T-cell (primary cell): ENCODE measurements at regions not wholly inside any gene's neighbourhood (a gene's known extent, or its start where the extent isn't known, plus 50 kb on each side); places are given as distances from the start of the nearest gene placed in this dataset.

ENCODE experiments used
- ATAC-seq, 4 experiments: fragments of 200-7000 bp in 3 of 4; fragments of 150-1000 bp in 1 of 4; cut with Tn5 transposase; replicated peaks in 1 of 4; 1 replicate in 3 of 4; 2 replicates in 1 of 4; pipeline ENCODE4 v1.10.0; 2021; ENCODE audit warnings: moderate library complexity in 3 of 4, mild to moderate bottlenecking in 2 of 4, moderate number of reproducible peaks in 1 of 4
- CTCF ChIA-PET, 2 donors: fragments of 300-600 bp; sonication (Branson Sonifier 250); formaldehyde crosslinking; loops; one replicate each; lab custom pipeline; 2022; ENCODE audit warnings: antibody characterized with exemption in 2 of 2; lab: Charles Lee
- POLR2A ChIA-PET, 2 donors: fragments of 300-600 bp; sonication (Branson Sonifier 250); formaldehyde crosslinking; loops; one replicate each; lab custom pipeline; 2022; ENCODE audit warnings: antibody characterized with exemption in 2 of 2; lab: Charles Lee
- DNase-seq, 35 experiments: peaks; one replicate each; pipeline versions ENCODE4 v3.0.0 to v3.0.0-alpha.2; 2013 to 2023
- H3K27ac ChIP-seq: one replicate; pipeline ENCODE4 v1.5.1; 2013; ENCODE audit warnings: low read length
- H3K27me3 ChIP-seq, 2 experiments: replicated peaks in 1 of 2; 1 replicate in 1 of 2; 2 replicates in 1 of 2; pipeline versions ENCODE4 v1.6.1 to v1.7.0; 2013; ENCODE audit warnings: low read length in 1 of 2, mixed read lengths in 1 of 2; ENCODE audit not compliant: control insufficient read depth in 2 of 2, insufficient read depth in 2 of 2; ENCODE audit errors: extremely low read depth in 1 of 2
- H3K36me3 ChIP-seq, 2 donors: 1 replicate in 1 of 2; 2 replicates in 1 of 2; pipeline versions ENCODE4 v1.6.1 to v1.7.0; 2013; ENCODE audit warnings: low read length in 1 of 2; ENCODE audit not compliant: control insufficient read depth in 2 of 2, insufficient read depth in 1 of 2; ENCODE audit errors: extremely low read depth in 1 of 2
- H3K4me1 ChIP-seq, 2 experiments: 1 replicate in 1 of 2; 2 replicates in 1 of 2; pipeline versions ENCODE4 v1.6.1 to v1.7.0; 2013; ENCODE audit warnings: low read length in 2 of 2, mixed read lengths in 1 of 2; ENCODE audit not compliant: insufficient read depth in 2 of 2, control insufficient read depth in 1 of 2; ENCODE audit errors: extremely low read depth in 1 of 2
- H3K4me3 ChIP-seq, 2 donors: 1 replicate in 1 of 2; 2 replicates in 1 of 2; pipeline versions ENCODE4 v1.5.1 to v1.7.0; 2013; ENCODE audit warnings: mild to moderate bottlenecking in 2 of 2, low read length in 1 of 2, moderate library complexity in 1 of 2; ENCODE audit not compliant: control insufficient read depth in 1 of 2; ENCODE audit errors: extremely low read depth in 1 of 2
- H3K9me3 ChIP-seq: 2 replicates; pipeline ENCODE4 v1.7.0; 2013
- H3K27ac Mint-ChIP-seq, 2 donors: one replicate each; pipeline ENCODE4 v1.8.0; 2020 to 2021; ENCODE audit warnings: mild to moderate bottlenecking in 2 of 2, mixed read lengths in 2 of 2
- H3K27me3 Mint-ChIP-seq, 2 donors: one replicate each; pipeline ENCODE4 v1.8.0; 2021 to 2022; ENCODE audit warnings: mixed read lengths in 2 of 2
- H3K36me3 Mint-ChIP-seq: one replicate; pipeline ENCODE4 v1.8.0; 2021; ENCODE audit warnings: mixed read lengths
- H3K4me1 Mint-ChIP-seq, 3 donors: one replicate each; pipeline ENCODE4 v1.8.0; 2020 to 2022; ENCODE audit warnings: mixed read lengths in 3 of 3, mild to moderate bottlenecking in 1 of 3
- H3K4me3 Mint-ChIP-seq, 3 donors: one replicate each; pipeline ENCODE4 v1.8.0; 2020 to 2022; ENCODE audit warnings: mild to moderate bottlenecking in 3 of 3, mixed read lengths in 3 of 3, moderate library complexity in 3 of 3
- H3K9me3 Mint-ChIP-seq, 3 donors: one replicate each; pipeline ENCODE4 v1.8.0; 2020 to 2022; ENCODE audit warnings: mixed read lengths in 3 of 3
- WGBS: methylation state at CpG from one replicate; pipeline ENCODE4 v1.1.5; 2013; ENCODE audit warnings: missing lambda C conversion rate; ENCODE audit not compliant: insufficient coverage; 5-methylcytosine and 5-hydroxymethylcytosine counted together

- no peak for DNase-seq
- H3K27me3 ChIP-seq, result no peaks in the 10 kb centered on the region
- Mint-ChIP-seq H3K36me3 (no peaks in the 10 kb centered on the region), H3K9me3 (no peaks in the 10 kb centered on the region), H3K27me3 (peaks cover 6 to 11% of the 10 kb centered on the region in 2 donors), H3K27ac (no peak overlapping the region), H3K4me3 (no peak overlapping the region), H3K4me1 (no peaks in the 10 kb centered on the region)
- 86% methylated on average over 1 of the region's 2 CpGs for WGBS
- no peaks in the 10 kb centered on the region for H3K9me3 ChIP-seq
- ChIA-PET POLR2A (no interaction called here), CTCF (no interaction called here)
- no peak overlapping the region for H3K4me3 ChIP-seq
- ATAC-seq, result no peak
- no peak overlapping the region for H3K27ac ChIP-seq
- H3K4me1 ChIP-seq, result no peaks in the 10 kb centered on the region
- no peaks in the 10 kb centered on the region for H3K36me3 ChIP-seq
Observed at GRCh38 chr3:94179059-94179458, 116.2 kb downstream of the NSUN3 start.

DNA sequence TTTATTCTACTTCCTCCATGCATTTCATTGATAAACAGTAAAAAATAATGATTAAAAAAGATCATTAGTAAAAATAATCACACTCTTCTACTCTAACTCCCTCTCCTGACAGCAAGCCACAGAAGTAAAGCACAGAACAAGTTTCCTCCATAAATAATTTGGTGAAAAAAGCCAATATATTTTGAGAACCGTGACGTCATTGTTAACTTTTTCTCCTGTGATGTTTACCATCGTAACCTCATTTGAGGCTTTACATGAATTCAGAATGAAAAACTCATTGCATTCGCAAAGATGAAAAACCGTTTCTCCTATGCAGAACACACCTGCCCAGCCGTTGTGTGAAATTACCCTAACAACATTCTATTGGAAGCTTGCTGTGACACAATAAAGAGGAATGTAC, 120.7 kb downstream of the NSUN3 start:
- Histone ChIP-seq H3K9me3 (no peaks in the 10 kb centered on the region), H3K27ac (no peak overlapping the region), H3K4me3 (no peak overlapping the region), H3K27me3 (no peaks in the 10 kb centered on the region), H3K36me3 (no peaks in the 10 kb centered on the region), H3K4me1 (no peaks in the 10 kb centered on the region)
- 87% methylated on average over 3 of the region's 6 CpGs for WGBS
- DNase-seq (no peak), ATAC-seq (no peak)
- ChIA-PET CTCF (no interaction called here), POLR2A (interaction anchor here in 1 of 2 donors (0.7 kb wide), 1 partner anchor 543 kb away, joined by 3 read pairs; no protein-coding TSS in a partner anchor)
- no peaks in the 10 kb centered on the region for H3K36me3 Mint-ChIP-seq
- H3K27me3 Mint-ChIP-seq, result peaks cover 6 to 11% of the 10 kb centered on the region in 2 donors
- H3K27ac Mint-ChIP-seq, result no peak overlapping the region
- no peaks in the 10 kb centered on the region for H3K9me3 Mint-ChIP-seq
- H3K4me3 Mint-ChIP-seq, result no peak overlapping the region
- no peaks in the 10 kb centered on the region for H3K4me1 Mint-ChIP-seq

DNA sequence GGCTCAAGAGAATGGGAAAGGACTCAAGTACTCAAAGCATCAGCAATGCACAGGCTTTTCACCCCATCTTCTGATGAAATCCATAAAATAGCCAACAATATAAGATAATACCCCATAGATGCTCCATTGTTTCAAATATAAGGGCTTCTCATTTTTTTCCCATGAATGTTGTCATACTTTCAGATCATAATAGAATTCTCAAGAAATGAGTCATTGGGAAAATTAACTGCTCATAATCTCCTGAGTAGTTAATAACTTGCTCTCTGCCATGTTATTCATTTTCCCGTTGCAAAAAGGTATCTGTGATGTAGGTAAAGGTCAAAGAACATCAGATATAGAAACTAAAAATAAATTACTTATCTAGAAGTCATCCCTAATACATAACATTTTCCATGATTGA, 121.9 kb downstream of the NSUN3 start:
- CTCF ChIA-PET, result no interaction called here

GRCh38 chr3:94185753-94186152, 122.9 kb downstream of the NSUN3 start:
- no peak for ATAC-seq
- H3K4me1 ChIP-seq, result no peaks in the 10 kb centered on the region
- H3K9me3 Mint-ChIP-seq, result no peaks in the 10 kb centered on the region
- H3K36me3 Mint-ChIP-seq, result no peaks in the 10 kb centered on the region
- no peak overlapping the region for H3K27ac ChIP-seq
- no peaks in the 10 kb centered on the region for H3K9me3 ChIP-seq
- H3K4me3 Mint-ChIP-seq, result no peak overlapping the region
- H3K27me3 Mint-ChIP-seq, result peaks cover 6 to 11% of the 10 kb centered on the region in 2 donors
- DNase-seq, result no peak
- WGBS, result no CpG with 5 or more reads among the region's 2 CpGs
- ChIA-PET POLR2A (no interaction called here), CTCF (no interaction called here)
- H3K36me3 ChIP-seq, result no peaks in the 10 kb centered on the region
- no peaks in the 10 kb centered on the region for H3K27me3 ChIP-seq
- no peak overlapping the region for H3K27ac Mint-ChIP-seq
- H3K4me3 ChIP-seq, result no peak overlapping the region
- H3K4me1 Mint-ChIP-seq, result no peaks in the 10 kb centered on the region

More for the DNA sequence above, 121.9 kb downstream of the NSUN3 start:
- no peak overlapping the region for H3K4me3 ChIP-seq
- no CpG with 5 or more reads among the region's 1 CpG for WGBS
- peaks cover 6 to 11% of the 10 kb centered on the region in 2 donors for H3K27me3 Mint-ChIP-seq
- DNase-seq, result no peak
- H3K36me3 ChIP-seq, result no peaks in the 10 kb centered on the region
- no peak for ATAC-seq
- H3K4me3 Mint-ChIP-seq, result no peak overlapping the region
- H3K27ac Mint-ChIP-seq, result no peak overlapping the region
- no peaks in the 10 kb centered on the region for H3K36me3 Mint-ChIP-seq
- no peaks in the 10 kb centered on the region for H3K27me3 ChIP-seq
- POLR2A ChIA-PET, result no interaction called here
- no peaks in the 10 kb centered on the region for H3K9me3 Mint-ChIP-seq
- H3K4me1 Mint-ChIP-seq, result no peaks in the 10 kb centered on the region
- no peaks in the 10 kb centered on the region for H3K9me3 ChIP-seq
- no peak overlapping the region for H3K27ac ChIP-seq
- no peaks in the 10 kb centered on the region for H3K4me1 ChIP-seq

DNA sequence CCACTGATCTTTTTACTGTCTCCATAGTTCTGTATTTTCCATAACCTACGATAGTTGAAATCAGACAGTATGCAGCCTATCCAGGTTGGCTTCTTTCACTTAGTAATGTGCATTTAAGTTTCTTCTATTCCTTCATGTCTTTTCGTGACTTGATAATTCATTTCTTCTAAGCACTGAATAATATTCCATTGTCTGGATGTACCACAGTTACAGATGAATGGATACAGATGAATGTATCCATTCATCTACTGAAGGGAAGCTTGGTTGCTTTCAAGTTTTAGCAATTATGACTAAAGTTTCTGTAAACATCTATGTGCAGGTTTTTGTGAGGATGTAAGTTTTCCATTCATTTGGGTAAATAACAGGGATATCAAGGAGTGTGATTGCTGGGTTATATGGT, 124.8 kb downstream of the NSUN3 start:
- Histone ChIP-seq H3K4me3 (no peak overlapping the region), H3K9me3 (no peaks in the 10 kb centered on the region), H3K27me3 (no peaks in the 10 kb centered on the region), H3K36me3 (no peaks in the 10 kb centered on the region), H3K4me1 (no peaks in the 10 kb centered on the region), H3K27ac (no peak overlapping the region)
- no peak for DNase-seq
- CTCF ChIA-PET, result no interaction called here
- no peak overlapping the region for H3K27ac Mint-ChIP-seq
- H3K27me3 Mint-ChIP-seq, result peaks cover 3% of the 10 kb centered on the region in 2 donors
- H3K36me3 Mint-ChIP-seq, result no peaks in the 10 kb centered on the region
- no peaks in the 10 kb centered on the region for H3K4me1 Mint-ChIP-seq
- no peaks in the 10 kb centered on the region for H3K9me3 Mint-ChIP-seq
- no peak overlapping the region for H3K4me3 Mint-ChIP-seq
- POLR2A ChIA-PET, result no interaction called here
- no peak for ATAC-seq
- WGBS, result 83% methylated on average over 1 of the region's 2 CpGs

DNA sequence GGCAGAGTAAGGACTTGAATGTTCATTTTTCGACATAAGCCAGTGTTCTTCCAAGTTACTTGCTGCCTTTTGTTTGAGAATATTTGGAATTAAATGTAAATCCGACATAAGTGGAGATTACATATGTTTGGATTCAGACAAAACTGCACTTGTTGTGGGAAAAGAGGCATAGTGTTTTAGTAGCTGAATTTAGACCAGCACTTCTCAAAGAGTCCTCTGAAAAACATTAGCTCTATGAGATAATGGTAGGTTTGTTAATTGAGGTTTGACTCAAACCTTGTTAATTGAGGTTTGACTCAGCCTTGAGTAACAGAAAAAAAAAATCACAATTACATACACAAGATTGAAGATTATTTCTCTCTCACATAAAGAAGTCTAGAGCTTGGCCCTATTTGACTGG, 132.5 kb downstream of the NSUN3 start:
- H3K36me3 Mint-ChIP-seq, result no peaks in the 10 kb centered on the region
- WGBS, result 89% methylated on average over 1 of the region's 2 CpGs

DNA sequence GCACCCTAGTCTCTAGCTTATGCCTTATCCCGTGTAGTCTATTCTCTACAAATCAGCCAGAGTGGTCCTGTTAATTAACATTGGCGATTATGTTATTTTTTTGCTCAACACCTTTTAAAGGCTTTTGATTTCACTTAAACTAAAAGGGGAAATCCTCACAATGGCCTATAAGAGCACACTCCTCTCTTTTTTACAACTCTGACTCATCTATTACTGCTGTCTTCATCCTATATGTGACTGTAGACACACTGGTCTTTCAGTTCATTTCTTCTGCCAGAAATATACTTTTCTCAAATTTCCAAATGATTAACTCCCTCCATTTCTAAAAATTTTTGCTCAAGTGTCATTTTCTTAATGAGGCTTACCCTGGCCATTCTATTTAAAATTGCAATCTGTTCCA, 143.4 kb downstream of the NSUN3 start:
- ATAC-seq (no peak), DNase-seq (no peak)
- H3K27ac ChIP-seq, result no peak overlapping the region
- Mint-ChIP-seq H3K36me3 (no peaks in the 10 kb centered on the region), H3K27ac (no peak overlapping the region), H3K4me1 (no peaks in the 10 kb centered on the region), H3K27me3 (peaks cover 17% of the 10 kb centered on the region in 2 donors), H3K9me3 (peaks cover 0 to 8% (median 2%) of the 10 kb centered on the region in 3 donors), H3K4me3 (no peak overlapping the region)
- H3K4me3 ChIP-seq, result no peak overlapping the region
- H3K27me3 ChIP-seq, result peaks cover 0 to 6% of the 10 kb centered on the region in 2 experiments
- ChIA-PET POLR2A (no interaction called here), CTCF (no interaction called here)
- WGBS, result 79% methylated on average over 2 of the region's 2 CpGs
- no peaks in the 10 kb centered on the region for H3K9me3 ChIP-seq
- H3K36me3 ChIP-seq, result no peaks in the 10 kb centered on the region
- H3K4me1 ChIP-seq, result no peaks in the 10 kb centered on the region

More for the DNA sequence above, 132.5 kb downstream of the NSUN3 start:
- H3K4me3 ChIP-seq, result no peak overlapping the region
- no peak for ATAC-seq
- no peaks in the 10 kb centered on the region for H3K4me1 ChIP-seq
- no peaks in the 10 kb centered on the region for H3K4me1 Mint-ChIP-seq
- ChIA-PET CTCF (no interaction called here), POLR2A (no interaction called here)
- H3K36me3 ChIP-seq, result no peaks in the 10 kb centered on the region
- no peak overlapping the region for H3K27ac ChIP-seq
- no peaks in the 10 kb centered on the region for H3K27me3 ChIP-seq
- no peak overlapping the region for H3K27ac Mint-ChIP-seq
- no peaks in the 10 kb centered on the region for H3K27me3 Mint-ChIP-seq
- H3K4me3 Mint-ChIP-seq, result no peak overlapping the region
- no peak for DNase-seq
- H3K9me3 ChIP-seq, result peaks cover 2% of the 10 kb centered on the region
- H3K9me3 Mint-ChIP-seq, result peaks cover 5 to 14% (median 12%) of the 10 kb centered on the region in 3 donors
